C4-2B (cell line): ENCODE measurements at regions not wholly inside any gene's neighbourhood (a gene's known extent, or its start where the extent isn't known, plus 50 kb on each side); places are given as distances from the start of the nearest gene placed in this dataset.
"Not testable (repeated sequence)": the region's sequence is repeated elsewhere in the genome, so short reads cannot be mapped to it uniquely, and the experiment has no call there.

Experiments used
- ZFX ChIP-seq: fragments of 450-650 bp; IDR thresholded peaks from 2 replicates; pipeline ENCODE4 v1.6.1; 2017
- TF ChIP-seq, protein P1 (sequence below): fragments of 450-650 bp; conservative IDR thresholded peaks from 2 replicates; pipeline ENCODE4 v1.5.1; 2017; ENCODE audit warnings: mild to moderate bottlenecking

DNA sequence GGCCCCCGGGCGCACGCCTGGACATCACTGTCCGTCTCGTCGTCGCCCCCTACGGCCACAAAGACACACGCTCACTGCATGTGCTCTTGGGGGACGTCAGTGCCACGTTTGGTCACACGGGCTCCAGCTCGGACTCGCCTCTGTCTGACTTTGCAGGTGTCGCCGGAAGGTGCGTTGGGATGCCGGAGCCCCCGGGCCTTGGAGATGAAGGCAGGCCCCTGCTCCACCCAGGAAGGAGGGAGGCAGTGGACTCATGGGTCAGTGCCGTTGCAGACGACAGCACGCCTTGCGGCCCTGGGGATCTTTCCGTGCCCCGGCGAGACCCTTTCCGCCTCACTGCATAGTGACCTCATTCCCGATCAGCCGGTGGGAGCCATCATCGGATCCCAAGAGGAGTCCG lies 1414.8 kb upstream of the PCDH10 start:
- TF ChIP-seq, protein P1, sequence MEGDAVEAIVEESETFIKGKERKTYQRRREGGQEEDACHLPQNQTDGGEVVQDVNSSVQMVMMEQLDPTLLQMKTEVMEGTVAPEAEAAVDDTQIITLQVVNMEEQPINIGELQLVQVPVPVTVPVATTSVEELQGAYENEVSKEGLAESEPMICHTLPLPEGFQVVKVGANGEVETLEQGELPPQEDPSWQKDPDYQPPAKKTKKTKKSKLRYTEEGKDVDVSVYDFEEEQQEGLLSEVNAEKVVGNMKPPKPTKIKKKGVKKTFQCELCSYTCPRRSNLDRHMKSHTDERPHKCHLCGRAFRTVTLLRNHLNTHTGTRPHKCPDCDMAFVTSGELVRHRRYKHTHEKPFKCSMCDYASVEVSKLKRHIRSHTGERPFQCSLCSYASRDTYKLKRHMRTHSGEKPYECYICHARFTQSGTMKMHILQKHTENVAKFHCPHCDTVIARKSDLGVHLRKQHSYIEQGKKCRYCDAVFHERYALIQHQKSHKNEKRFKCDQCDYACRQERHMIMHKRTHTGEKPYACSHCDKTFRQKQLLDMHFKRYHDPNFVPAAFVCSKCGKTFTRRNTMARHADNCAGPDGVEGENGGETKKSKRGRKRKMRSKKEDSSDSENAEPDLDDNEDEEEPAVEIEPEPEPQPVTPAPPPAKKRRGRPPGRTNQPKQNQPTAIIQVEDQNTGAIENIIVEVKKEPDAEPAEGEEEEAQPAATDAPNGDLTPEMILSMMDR, result not testable (repeated sequence)
- TF ChIP-seq ZFX, result not testable (repeated sequence)
